GM21381 (cell line): ENCODE measurements at regions not wholly inside any gene's neighbourhood (a gene's known extent, or its start where the extent isn't known, plus 50 kb on each side); places are given as distances from the start of the nearest gene placed in this dataset.

ENCODE experiments used
- ATAC-seq: cut with Tn5 transposase; IDR thresholded peaks from one replicate; pipeline ENCODE4 v1.9.1; 2021; ENCODE audit warnings: mild to moderate bottlenecking, moderate library complexity; ENCODE audit not compliant: unreplicated experiment

GRCh38 chr6:164014346-164015087, 600.0 kb downstream of the QKI start:
- no peak for ATAC-seq

GRCh38 chr6:164013480-164014208, 599.1 kb downstream of the QKI start:
- ATAC-seq: no peak

GRCh38 chr6:164011321-164011720, 596.8 kb downstream of the QKI start:
- no peak for ATAC-seq

- ATAC-seq: no peak
Measured at GRCh38 chr6:164010441-164011103, 596.1 kb downstream of the QKI start.

GRCh38 chr6:164008902-164009301, 594.4 kb downstream of the QKI start:
- ATAC-seq: no peak

- no peak for ATAC-seq
Measured at GRCh38 chr6:164007881-164008280, 593.4 kb downstream of the QKI start.

- ATAC-seq: no peak
Measured at GRCh38 chr6:164006459-164006858, 591.9 kb downstream of the QKI start.

GRCh38 chr6:164005004-164005711, 590.6 kb downstream of the QKI start:
- no peak for ATAC-seq

GRCh38 chr6:164000276-164000675, 585.8 kb downstream of the QKI start:
- no peak for ATAC-seq

GRCh38 chr6:163999475-164000125, 585.1 kb downstream of the QKI start:
- ATAC-seq: no peak

- no peak for ATAC-seq
Measured at GRCh38 chr6:163998496-163998895, 584.0 kb downstream of the QKI start.

GRCh38 chr6:163996491-163996890, 582.0 kb downstream of the QKI start:
- ATAC-seq: no peak

GRCh38 chr6:163994566-163994965, 580.0 kb downstream of the QKI start:
- ATAC-seq: no peak

GRCh38 chr6:163992701-163993100, 578.2 kb downstream of the QKI start:
- ATAC-seq: no peak

GRCh38 chr6:163992056-163992455, 577.5 kb downstream of the QKI start:
- no peak for ATAC-seq

- no peak for ATAC-seq
Measured at GRCh38 chr6:163991321-163991720, 576.8 kb downstream of the QKI start.

- no peak for ATAC-seq
Measured at GRCh38 chr6:163986313-163986712, 571.8 kb downstream of the QKI start.

GRCh38 chr6:163985710-163986109, 571.2 kb downstream of the QKI start:
- no peak for ATAC-seq

- ATAC-seq: no peak
Measured at GRCh38 chr6:163985040-163985439, 570.5 kb downstream of the QKI start.

- no peak for ATAC-seq
Measured at GRCh38 chr6:163984124-163984936, 569.8 kb downstream of the QKI start.
